Osteoblast (primary cell): ENCODE measurements at regions not wholly inside any gene's neighbourhood (a gene's known extent, or its start where the extent isn't known, plus 50 kb on each side); places are given as distances from the start of the nearest gene placed in this dataset.

ENCODE experiments used
- DNase-seq: peaks from one replicate; pipeline ENCODE4 v3.0.0; 2011; ENCODE audit warnings: low spot score, mixed read lengths; ENCODE audit not compliant: insufficient read length; ENCODE audit errors: missing footprints
- H2AFZ ChIP-seq: 2 replicates; pipeline ENCODE4 v1.6.0; 2011; ENCODE audit warnings: mild to moderate bottlenecking, low read length
- H3K27ac ChIP-seq: 2 replicates; pipeline ENCODE4 v1.5.1; 2011; ENCODE audit warnings: mild to moderate bottlenecking, low read depth, low read length, moderate library complexity
- H3K27me3 ChIP-seq: 2 replicates; pipeline ENCODE4 v1.6.0; 2012; ENCODE audit warnings: mild to moderate bottlenecking, control low read depth, inconsistent platforms, low read length, moderate library complexity; ENCODE audit not compliant: insufficient read depth
- H3K36me3 ChIP-seq: 2 replicates; pipeline ENCODE4 v1.5.1; 2011; ENCODE audit warnings: mild to moderate bottlenecking, low read length, control low read depth, moderate library complexity; ENCODE audit not compliant: insufficient read depth
- H3K4me1 ChIP-seq: 2 replicates; pipeline ENCODE4 v1.5.1; 2011; ENCODE audit warnings: mild to moderate bottlenecking, low read length, control low read depth, moderate library complexity; ENCODE audit not compliant: insufficient read depth
- H3K4me2 ChIP-seq: 2 replicates; pipeline ENCODE4 v1.6.0; 2011; ENCODE audit warnings: mild to moderate bottlenecking, low read length; ENCODE audit not compliant: insufficient read depth
- H3K4me3 ChIP-seq: fragments of 200-600 bp; sonication (generic); 3 replicates; pipeline ENCODE4 v1.5.1; 2012; ENCODE audit warnings: mild to moderate bottlenecking, low read length, inconsistent platforms; ENCODE audit not compliant: insufficient read depth
- H3K79me2 ChIP-seq: 2 replicates; pipeline ENCODE4 v1.6.0; 2012; ENCODE audit warnings: mild to moderate bottlenecking, low read length, control low read depth, inconsistent platforms; ENCODE audit not compliant: insufficient read depth
- H3K9me3 ChIP-seq: 2 replicates; pipeline ENCODE4 v1.5.1; 2011; ENCODE audit warnings: low read depth, low read length, control low read depth
- H4K20me1 ChIP-seq: 2 replicates; pipeline ENCODE4 v1.6.0; 2012; ENCODE audit warnings: mild to moderate bottlenecking, low read length, control low read depth; ENCODE audit not compliant: insufficient read depth
- TF ChIP-seq, protein P1 (sequence below): IDR thresholded peaks from 2 replicates; pipeline ENCODE4 v1.5.1; 2011; ENCODE audit warnings: mild to moderate bottlenecking, low read depth, low read length, moderate library complexity; ENCODE audit errors: extremely low read depth

DNA sequence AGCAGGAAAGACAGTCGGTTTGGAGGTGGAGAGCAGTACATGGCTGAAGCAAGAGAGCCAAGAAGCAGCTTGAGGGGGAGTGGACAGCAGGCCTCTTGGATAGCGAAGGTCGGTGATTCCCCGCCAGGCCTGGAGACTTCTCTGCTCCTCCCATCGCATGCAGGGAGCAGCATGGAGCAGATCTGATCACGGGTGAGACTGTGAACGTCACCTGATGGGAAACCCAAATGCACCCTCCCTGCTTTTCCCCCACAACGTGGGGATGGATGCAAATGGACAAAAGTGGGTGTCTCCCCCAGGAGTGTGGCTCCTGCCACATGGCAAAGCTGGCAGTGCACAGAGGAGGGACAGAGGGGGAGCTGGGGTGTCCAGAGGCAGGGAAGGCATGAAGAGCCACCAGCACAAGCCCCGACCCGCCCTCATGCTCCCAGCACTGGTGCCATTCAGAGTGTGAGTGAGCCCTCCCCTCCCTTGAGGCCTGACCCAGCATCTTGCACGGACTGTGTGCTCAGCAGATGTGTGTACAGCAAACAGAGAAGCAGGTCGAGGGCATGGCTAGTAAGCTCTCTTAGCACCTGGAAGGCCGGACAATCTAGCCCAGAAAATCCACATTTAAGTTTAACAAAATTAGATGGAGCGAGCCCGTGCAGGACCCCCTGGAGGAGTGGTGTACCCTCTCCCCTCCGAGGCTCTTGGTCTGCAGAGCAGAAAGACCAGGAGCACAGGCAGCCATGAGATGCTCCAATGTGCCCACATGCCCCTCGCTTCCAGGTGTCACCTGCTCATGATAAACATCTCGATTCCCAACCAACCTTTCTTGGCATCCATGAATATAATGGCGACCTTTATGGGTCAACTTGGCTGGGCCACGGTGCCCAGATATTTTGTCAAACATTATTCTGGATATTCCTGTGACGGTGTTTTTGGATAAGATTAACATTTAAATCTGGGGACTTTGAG lies 661.7 kb downstream of the TBC1D22A start:
- H3K79me2 ChIP-seq, result no peaks in the 10 kb centered on the region
- H3K27ac ChIP-seq, result no peak overlapping the region
- no peaks in the 10 kb centered on the region for H3K27me3 ChIP-seq
- H2AFZ ChIP-seq, result no peak overlapping the region
- DNase-seq, result no peak
- H3K4me2 ChIP-seq, result no peak overlapping the region
- no peaks in the 10 kb centered on the region for H3K36me3 ChIP-seq
- H4K20me1 ChIP-seq, result no peaks in the 10 kb centered on the region
- H3K9me3 ChIP-seq, result no peaks in the 10 kb centered on the region
- TF ChIP-seq, protein P1, sequence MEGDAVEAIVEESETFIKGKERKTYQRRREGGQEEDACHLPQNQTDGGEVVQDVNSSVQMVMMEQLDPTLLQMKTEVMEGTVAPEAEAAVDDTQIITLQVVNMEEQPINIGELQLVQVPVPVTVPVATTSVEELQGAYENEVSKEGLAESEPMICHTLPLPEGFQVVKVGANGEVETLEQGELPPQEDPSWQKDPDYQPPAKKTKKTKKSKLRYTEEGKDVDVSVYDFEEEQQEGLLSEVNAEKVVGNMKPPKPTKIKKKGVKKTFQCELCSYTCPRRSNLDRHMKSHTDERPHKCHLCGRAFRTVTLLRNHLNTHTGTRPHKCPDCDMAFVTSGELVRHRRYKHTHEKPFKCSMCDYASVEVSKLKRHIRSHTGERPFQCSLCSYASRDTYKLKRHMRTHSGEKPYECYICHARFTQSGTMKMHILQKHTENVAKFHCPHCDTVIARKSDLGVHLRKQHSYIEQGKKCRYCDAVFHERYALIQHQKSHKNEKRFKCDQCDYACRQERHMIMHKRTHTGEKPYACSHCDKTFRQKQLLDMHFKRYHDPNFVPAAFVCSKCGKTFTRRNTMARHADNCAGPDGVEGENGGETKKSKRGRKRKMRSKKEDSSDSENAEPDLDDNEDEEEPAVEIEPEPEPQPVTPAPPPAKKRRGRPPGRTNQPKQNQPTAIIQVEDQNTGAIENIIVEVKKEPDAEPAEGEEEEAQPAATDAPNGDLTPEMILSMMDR, result no peak
- no peak overlapping the region for H3K4me3 ChIP-seq
- H3K4me1 ChIP-seq, result no peaks in the 10 kb centered on the region

DNA sequence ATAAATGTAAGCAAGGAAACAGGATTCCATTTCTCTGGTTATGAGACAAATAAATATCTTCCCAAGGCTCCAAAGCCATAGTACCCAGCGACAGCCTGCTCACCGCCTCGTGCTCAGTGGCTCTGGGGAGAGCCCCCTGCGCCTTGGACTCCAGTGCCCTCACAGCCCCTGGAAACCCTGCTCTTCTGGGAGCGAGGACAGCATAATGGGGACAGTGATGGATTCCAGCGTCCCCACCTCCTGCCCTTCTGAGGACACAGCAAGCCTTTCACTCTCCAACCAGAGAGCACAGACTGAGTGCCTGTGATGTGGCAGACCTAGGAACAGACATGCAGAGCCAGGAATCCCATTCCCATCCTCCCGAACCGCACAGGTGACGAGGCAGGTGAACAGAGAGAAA lies 660.8 kb downstream of the TBC1D22A start:
- Histone ChIP-seq H3K4me3 (no peak overlapping the region), H3K9me3 (no peaks in the 10 kb centered on the region), H3K79me2 (no peaks in the 10 kb centered on the region), H3K27ac (no peak overlapping the region), H4K20me1 (no peaks in the 10 kb centered on the region), H3K4me1 (no peaks in the 10 kb centered on the region), H3K27me3 (no peaks in the 10 kb centered on the region), H2AFZ (no peak overlapping the region), H3K36me3 (no peaks in the 10 kb centered on the region), H3K4me2 (no peak overlapping the region)
- DNase-seq, result no peak
- TF ChIP-seq, protein P1, result no peak

DNA sequence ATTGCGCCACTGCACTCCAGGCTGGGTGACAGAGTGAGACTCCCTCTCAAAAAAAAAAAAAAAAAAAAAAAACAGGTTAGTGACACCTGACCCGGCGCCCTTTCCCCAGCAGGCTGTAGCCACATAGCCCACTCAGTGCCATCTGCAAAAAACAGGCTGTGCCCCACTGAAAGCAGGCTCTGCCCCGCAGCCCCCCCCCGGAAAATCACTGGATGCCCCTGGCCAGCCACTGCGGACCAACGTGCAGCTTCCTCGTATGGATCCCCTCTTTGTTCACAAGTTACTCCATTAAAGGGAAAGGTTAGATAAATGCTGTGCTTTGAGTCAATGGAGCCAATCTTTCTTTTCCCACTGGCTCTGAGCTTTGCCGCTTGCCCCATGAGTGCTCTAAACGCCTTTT lies 660.3 kb downstream of the TBC1D22A start:
- no peak overlapping the region for H3K4me2 ChIP-seq
- no peaks in the 10 kb centered on the region for H3K79me2 ChIP-seq
- H3K27ac ChIP-seq, result no peak overlapping the region
- H3K9me3 ChIP-seq, result no peaks in the 10 kb centered on the region
- DNase-seq, result no peak
- TF ChIP-seq, protein P1, result no peak
- no peak overlapping the region for H2AFZ ChIP-seq
- no peaks in the 10 kb centered on the region for H3K27me3 ChIP-seq
- H4K20me1 ChIP-seq, result no peaks in the 10 kb centered on the region
- no peak overlapping the region for H3K4me3 ChIP-seq
- no peaks in the 10 kb centered on the region for H3K36me3 ChIP-seq
- H3K4me1 ChIP-seq, result no peaks in the 10 kb centered on the region

DNA sequence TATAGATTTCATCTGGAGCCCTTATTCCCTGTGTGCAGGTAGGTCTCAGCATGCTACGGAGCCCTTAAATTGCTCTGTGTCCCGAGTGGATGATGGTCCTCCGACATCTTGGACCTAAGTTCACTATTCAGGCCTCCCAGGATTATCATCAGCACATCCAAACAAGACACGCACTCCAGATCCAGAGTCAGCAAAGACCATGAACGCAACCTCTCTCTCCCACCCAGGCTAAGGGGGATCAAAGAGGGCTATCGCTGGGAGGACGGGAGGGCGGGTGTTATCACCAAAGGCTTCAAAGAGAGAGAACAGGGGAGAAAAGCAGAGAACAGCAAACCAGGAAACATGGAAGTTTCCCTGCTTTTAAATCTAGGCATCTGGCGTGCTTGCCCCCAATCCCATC lies 659.4 kb downstream of the TBC1D22A start:
- Histone ChIP-seq H3K9me3 (no peaks in the 10 kb centered on the region), H3K27me3 (no peaks in the 10 kb centered on the region), H3K4me2 (no peak overlapping the region), H2AFZ (no peak overlapping the region), H3K27ac (no peak overlapping the region), H3K4me3 (no peak overlapping the region), H3K36me3 (no peaks in the 10 kb centered on the region), H3K4me1 (no peaks in the 10 kb centered on the region), H3K79me2 (no peaks in the 10 kb centered on the region), H4K20me1 (no peaks in the 10 kb centered on the region)
- TF ChIP-seq, protein P1, result no peak
- DNase-seq, result no peak
